Epithelial cell of prostate (primary cell): ENCODE measurements at regions not wholly inside any gene's neighbourhood (a gene's known extent, or its start where the extent isn't known, plus 50 kb on each side); places are given as distances from the start of the nearest gene placed in this dataset.

Source experiments
- DNase-seq: peaks from one replicate; pipeline ENCODE4 v3.0.0-alpha.2; 2011; ENCODE audit warnings: low read depth, low spot score
- H3K27ac ChIP-seq: fragments of 450-650 bp; 2 replicates; pipeline ENCODE4 v1.5.1; 2017; ENCODE audit warnings: mild to moderate bottlenecking

DNA sequence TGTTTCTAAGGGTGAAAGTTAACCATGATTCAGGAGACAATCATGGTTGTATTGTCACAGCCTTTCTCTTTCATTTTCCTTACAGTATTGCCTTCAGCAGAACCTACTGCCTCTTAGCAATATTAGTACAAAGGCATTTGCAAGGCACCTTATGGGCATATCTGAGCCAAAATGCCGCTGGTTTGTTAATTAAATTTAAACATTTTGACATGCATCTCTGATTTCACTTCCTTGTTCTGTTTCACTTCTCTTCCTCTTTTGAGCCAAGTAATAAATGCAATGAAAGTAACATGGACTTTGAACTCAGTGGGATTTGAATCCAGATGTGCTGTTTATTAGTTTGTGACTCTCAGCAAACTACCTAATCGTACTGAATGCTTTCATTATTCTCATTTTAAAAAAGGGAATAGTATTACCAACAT, 467.4 kb upstream of the CITED2 start:
- no peak overlapping the region for H3K27ac ChIP-seq
- no peak for DNase-seq

DNA sequence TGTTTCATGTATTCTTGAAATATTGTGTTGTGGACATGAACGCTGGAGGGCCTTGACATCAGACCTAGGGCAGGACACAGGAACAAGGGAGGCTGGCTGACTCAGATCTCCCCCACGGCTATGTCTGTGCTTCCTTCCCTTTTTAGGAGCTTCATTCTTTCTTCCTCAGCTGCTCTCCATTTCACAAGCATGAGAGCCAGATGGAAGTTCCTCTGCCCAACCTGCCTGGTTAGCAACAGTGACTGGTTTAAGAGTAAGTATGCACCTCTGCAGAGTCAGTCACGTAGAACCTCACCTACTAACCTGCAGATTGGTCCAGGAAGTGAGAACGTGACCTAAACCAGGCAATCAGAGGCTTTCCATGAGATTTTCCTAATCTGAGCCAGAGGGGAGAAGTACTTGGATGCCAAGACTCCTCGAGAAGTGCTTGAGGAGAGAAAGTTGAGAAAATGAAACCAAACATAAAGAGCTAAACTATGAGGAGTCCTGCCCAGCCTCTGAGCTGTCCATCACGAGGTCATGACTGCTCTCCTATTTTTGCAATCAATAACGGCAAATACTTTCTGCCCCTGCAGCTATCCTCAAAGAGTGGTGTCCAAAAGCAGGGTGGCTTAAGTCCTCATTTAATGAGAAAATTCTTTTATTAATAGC, 465.2 kb upstream of the CITED2 start:
- H3K27ac ChIP-seq: no peak overlapping the region
- DNase-seq: no peak

DNA sequence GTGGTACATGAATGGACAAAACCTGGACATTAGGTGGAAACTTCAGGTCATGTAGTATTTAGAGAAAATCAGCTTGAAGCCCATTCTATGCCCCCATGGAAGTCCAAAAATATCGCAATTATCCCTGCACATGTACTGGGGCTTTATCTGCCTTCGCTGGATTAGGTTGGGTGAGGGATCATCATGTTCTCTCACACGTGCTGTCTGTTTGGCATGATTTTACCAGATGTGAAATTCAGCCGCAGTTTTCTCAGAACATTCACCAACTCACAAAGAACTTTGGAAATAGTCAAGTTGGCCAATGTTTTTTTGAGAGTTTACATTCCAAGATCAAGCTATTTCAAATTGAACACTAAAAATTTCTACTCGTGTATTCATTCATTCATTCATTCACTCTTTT, 459.8 kb upstream of the CITED2 start:
- no peak overlapping the region for H3K27ac ChIP-seq
- no peak for DNase-seq

DNA sequence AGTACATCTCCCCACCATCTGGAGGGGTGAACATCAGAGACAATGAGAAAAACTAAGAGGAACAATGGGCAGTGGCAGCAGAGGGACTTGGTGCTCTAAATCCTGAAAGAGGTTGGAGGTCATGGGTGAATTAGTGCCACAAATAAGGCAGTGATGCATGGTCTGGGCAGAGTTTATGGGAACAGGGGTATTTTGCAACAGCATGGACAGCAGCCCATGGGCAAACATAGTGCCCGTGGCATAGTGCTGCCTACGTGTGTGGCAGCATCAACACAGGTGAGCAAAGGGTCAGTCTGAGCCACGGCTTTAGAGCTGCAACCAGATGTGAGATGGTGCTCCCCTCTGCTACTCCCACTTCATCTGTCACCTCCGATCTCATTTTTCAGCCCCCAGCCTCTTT, 459.1 kb upstream of the CITED2 start:
- no peak overlapping the region for H3K27ac ChIP-seq
- DNase-seq: no peak

DNA sequence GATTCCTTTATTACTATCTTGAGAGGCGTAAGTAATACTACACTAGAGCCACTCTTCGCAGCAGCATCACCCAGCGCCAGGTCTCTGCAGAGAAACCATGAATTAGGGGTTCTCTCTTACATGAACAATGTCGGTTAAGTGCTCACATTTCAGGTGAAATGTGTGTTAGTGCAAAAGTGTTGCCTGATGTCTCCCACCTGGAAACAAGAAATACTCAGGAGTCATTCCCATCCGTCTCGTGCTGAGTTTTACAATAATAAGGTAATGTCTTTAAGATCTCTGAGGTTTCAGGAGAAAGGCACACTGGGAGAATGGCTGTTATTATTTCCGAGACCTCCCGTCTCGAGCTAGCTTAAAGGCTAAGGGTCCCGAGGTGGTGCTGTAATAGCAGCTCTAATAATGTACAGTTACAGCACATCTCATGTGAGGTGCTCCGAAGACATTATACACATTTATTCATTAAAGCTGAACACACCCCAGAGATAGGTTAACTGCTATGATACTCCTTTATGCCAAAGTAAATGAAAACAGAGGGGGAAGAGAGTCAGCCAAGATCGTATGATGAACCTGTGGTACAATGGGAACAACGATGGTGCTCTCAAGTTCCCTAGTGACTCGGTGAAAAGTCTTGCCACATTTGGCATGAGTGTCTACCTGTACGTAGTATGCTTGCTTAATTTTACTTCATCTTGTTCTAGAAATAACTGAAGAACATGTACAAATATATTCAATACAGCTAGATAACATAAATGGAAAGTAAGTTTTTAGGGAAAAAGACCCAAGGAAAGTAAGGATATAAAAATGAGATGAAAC, 458.3 kb upstream of the CITED2 start:
- no peak for DNase-seq
- no peak overlapping the region for H3K27ac ChIP-seq

DNA sequence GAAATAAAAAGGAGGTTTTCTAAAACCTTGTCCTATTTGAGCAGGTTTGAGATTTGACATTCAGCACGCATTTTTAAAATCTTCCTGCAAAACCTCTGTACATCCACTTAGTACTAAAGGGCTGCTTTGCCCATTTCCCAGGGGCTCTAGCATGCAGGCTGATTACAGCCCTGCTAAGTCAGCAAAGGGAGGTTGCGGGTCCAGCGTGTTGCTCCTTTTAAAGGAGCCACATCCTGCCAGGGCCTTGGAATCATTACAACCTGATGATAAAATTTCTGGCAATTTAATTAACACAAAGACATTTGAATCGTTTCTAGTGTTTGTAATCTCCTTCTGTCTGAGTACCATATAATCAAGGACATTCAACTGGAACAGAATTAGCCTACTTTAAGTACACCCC, 455.1 kb upstream of the CITED2 start:
- no peak overlapping the region for H3K27ac ChIP-seq
- no peak for DNase-seq

DNA sequence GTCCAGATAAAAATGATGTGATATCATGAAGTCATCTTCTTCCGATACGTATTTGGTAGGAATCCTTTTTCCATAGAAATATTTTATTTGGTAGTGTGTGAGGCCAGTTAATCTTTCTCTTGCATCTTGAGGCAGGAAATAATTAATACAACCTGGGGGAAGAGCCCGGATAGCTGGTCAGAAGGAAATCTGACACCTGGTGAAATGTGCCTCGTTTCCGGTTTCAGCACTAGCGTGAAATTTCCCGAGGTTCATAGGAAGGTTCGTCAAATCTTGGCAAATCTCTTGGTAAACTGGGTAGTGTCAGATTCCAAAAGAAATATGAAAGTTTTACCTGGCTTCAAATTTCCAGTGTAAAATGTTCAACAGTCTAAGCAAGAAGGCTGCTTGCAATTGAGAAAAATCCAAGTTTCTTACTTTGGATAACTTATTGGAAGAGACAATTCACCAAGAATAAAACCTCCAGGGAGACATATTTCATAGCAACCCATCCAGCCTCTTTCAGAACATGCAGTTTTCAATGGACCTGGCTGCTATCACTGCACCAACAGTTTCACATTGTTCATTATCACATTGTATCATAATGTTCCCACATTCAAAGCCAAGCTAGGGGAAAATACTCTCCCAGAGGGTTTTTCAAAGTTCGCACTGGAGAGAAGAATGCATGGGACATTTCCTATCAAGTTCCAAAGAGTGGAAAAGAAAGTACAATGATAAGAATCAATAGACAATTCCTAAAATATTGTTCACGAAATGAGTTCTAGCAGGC, 454.5 kb upstream of the CITED2 start:
- no peak overlapping the region for H3K27ac ChIP-seq
- no peak for DNase-seq

DNA sequence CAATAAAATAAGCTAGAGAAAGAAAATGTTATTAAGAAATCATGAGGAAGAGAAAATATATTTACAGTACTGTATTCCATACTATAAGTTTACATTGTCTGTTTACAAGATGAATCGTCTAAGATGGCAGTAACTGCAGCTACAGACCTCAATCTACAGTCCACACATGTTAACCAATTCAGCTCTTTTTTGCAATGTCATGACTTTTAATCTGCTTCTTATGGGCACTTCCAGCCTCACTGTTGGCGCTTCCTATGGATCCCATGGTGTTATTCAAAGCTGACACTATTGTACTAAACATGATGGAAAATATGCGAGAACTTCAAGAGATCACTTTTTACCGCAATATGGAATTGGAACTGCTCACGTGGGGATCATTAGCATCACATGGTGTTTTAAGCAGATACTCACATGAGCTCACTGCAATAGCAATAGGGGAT, 451.5 kb upstream of the CITED2 start:
- DNase-seq: no peak
- H3K27ac ChIP-seq: no peak overlapping the region

DNA sequence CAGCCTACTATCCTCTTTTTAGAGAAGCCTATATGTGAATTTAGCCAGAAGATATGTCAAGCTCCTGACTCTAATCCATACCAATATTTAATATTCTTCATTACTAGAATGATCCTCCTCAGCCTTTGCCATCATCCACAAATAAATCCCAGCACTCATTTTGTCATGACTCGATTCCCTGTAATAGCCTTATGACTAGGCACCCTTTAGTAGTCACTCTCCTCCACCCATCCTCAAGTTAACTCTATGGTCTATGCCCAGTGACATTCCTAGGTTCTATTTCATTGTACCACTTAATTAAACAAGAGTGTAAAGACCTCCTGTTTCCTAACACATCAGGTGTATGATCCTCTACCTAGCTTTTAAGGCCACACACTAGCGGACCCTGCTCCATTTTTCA, 450.4 kb upstream of the CITED2 start:
- no peak overlapping the region for H3K27ac ChIP-seq
- DNase-seq: no peak

DNA sequence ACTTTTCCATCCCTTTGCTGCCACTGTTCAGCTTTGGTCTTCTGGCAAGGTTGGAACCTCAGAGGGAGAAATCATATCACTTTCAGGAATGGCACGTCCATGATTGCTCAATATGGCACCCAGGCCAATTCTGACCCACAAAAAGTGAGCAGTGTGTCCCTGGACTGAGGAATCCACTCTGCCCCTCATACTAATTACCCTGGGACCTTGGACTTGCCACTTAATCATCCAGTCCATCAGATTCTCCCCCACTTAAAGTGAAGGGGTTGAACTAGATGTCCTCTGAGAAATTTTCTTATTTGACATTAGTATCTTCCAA, 449.3 kb upstream of the CITED2 start:
- DNase-seq: no peak
- H3K27ac ChIP-seq: no peak overlapping the region

DNA sequence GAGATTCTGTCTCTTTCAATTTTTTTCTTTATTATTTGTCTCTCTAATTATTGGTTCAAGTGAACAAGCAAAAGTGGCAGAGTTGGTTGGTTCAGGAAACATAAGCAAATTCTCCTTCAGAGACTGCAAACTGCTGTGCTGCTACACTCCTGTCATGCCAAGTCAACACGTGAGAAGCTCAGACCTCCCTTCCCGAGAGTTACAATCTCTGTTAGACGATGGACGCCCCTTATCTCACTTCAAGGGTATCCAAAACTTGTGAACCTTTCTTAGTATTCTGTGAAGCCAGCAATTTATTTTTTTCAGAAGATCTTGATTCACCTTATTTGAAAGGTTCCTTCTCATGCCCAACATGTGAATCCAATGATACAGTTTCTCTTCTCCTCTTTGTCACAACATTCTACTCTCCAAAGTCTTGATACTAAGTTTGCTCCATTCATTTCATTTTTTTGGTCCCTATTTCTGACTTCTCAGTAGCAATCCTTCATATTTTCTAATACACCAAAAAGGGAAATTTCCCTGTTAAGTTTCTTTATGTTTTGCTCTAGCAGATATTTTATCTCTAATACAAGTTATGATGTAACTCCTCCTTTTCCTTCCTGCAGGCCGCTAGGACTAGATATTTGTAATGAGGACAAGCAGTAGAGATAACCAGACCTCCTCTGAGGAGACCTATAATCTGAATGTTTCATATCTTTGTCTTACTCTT, 448.8 kb upstream of the CITED2 start:
- no peak overlapping the region for H3K27ac ChIP-seq

DNA sequence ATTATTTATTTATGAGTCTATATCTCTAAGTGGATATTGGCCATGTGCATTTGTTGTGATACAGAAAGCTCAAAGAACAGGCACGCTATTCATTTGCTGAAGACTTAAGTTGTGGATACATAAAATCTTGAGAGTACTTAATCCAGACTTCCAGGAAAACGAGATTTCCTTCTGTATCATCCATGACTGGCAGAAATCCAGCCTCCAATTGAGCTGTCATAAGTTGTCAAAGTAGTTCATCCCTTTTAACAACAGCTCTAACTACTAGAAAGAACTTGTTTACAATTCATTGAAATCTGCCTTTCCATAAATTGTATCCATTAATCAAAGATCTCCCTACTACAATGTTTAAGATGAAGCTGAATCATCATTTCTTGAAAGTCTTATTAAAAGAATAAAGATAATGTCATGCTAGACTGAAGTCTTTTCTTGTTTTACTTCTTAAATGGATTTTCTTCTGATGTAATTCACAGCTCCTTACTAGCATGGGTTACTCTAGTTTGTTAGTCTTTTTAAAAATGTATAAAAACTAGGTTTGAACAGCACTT, 447.3 kb upstream of the CITED2 start:
- no peak overlapping the region for H3K27ac ChIP-seq
- no peak for DNase-seq

More for the DNA sequence above, 448.8 kb upstream of the CITED2 start:
- no peak for DNase-seq

DNA sequence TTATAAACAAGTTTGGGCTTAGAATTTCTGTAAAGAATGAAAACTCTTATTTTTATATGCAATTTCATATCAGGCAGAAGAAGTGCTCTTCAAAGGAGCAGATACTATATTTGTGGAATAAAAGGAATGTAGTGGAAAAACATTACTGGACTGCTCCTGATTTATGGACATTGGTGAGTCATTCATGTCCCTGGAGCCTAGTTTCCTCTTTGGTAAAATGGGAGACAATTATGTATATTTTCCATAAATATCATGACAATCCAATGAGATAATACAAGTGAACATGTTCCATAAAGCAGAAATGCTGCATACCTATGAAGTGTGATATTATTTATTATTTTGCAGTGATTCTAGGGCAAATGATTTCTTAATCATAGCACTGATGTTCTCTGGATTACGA, 445.8 kb upstream of the CITED2 start:
- no peak overlapping the region for H3K27ac ChIP-seq
- no peak for DNase-seq

DNA sequence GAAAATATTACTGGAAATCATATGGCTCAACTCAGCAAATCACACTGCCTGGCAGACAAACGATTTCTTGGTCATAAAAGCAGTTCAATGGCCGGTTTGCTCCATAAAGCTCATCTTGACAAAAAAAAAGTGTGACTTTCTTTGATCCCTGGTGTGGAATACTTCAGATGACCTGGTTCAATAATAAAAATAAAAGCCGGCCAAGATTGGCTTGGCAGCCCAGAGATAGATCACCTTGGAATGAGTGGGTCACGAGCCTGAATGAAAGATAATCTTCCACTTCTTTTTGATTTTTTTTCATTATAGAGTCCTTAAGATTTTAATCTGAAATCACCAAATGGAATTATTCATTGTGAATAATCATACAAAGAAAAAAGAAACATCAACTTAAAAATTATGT, 445.3 kb upstream of the CITED2 start:
- no peak for DNase-seq
- no peak overlapping the region for H3K27ac ChIP-seq

DNA sequence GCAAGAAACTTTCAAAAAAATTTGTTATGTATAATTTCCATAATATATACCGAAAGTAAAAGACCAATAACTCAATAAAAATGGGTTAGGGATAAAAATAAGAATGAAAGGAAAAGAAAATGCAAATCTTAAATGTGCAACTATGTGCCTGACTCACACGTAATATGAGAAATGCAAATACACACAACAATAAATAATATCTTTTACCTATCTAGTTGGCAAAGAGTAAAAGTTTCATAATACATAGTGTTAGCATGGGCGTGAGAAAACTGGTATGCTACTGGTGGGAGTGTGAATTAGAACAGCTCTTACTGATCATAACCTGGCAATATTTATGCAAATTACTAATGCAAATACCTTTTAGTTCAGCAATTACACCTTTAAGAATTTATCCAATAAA, 438.5 kb upstream of the CITED2 start:
- DNase-seq: no peak
- no peak overlapping the region for H3K27ac ChIP-seq

DNA sequence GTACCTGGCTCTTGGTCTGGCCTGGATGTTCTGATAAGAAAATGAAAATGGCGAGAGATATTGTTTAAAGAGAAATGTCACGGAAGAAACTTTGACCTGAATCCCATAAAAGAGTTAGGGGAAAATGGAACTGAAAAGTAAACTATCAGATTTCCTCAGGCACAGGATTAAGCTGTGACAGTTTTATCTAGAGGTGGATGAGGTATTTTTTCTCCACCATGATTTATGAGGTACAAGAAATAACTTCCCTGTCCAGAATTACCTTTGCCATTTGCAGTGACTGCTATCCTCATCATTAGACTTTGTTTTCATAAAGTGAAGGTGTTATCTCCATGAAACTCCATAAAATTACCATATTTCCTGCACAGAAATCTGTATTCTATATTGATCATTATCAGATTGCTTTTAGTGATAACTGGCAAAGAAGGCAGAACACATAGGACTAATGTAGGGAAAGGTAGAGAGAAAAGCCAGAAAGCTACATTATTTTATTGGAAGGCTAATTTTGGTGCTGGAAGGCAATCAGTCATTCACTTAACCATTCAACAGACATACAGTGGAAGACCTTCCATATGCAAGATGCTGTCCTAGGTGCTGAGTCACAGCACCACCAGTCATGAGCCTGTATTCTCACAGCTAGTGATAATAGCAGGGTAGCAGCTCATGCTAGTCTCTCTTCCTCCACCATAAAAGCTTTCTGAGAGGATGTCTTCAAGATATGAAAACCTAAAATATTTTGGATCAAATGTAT, 427.3 kb upstream of the CITED2 start:
- no peak overlapping the region for H3K27ac ChIP-seq
- DNase-seq: no peak

DNA sequence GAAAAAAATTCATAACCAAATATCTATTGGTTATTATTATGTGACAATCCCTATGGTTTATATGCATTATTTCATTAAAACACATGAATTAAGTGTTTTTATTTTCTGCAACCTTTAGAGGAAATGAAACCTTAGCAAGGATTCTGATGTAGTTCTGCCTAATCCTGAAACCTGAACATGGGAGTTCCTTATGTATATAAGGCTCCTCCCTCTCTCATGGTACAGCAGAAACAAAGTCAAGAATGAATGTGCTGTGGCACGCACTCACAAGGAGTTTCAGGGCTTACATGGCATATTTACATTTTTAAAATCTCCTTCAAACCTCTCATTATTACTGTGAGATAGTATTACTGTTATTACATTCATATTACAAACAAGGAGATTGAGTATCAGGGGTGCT, 426.4 kb upstream of the CITED2 start:
- DNase-seq: no peak

DNA sequence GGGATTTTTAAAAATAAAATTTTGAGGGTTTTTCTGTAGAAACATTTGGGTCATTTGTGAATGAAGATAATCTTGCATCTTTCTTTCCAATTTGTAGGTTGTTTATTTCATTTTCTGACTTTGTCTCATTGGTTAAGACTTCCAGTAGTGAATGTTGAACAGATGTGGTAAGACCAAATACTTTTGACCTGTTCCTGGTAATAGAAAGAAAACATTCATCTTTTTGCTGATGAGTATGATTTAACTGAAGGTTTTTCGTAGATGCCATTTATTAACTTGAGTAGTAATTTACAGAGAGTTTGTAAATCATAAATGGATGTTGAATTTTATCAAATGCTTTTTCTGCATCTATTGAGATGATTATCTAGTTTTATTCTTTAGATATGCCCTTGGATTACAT, 416.1 kb upstream of the CITED2 start:
- no peak for DNase-seq
- H3K27ac ChIP-seq: no peak overlapping the region

More for the DNA sequence above, 426.4 kb upstream of the CITED2 start:
- H3K27ac ChIP-seq: no peak overlapping the region

DNA sequence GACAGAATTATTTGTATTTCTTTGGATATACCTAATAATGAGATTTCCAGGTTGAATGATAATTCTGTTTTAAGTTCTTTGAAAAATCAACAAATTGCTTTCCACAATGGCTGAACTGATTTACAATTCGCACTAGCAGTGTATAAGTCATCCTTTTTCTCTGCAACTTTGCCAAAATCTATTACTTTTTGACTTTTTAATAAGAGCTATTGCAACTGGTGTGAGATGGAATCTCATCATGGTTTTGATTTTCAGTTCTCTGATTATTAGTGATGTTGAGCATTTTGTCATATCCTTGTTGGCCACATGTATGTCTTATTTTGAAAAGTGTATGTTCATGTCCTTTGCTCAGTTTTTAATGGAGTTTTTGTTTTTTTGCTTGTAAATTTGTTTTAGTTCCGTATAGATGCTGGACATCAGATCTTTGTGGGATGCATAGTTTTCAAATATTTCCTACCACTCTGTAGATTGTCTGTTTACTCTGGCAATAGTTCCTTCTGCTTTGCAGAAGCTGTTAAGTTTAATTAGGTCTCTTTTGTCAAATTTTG, 409.8 kb upstream of the CITED2 start:
- DNase-seq: no peak
- H3K27ac ChIP-seq: no peak overlapping the region
